ENCODE measurements at regions not wholly inside any gene's neighbourhood (a gene's known extent, or its start where the extent isn't known, plus 50 kb on each side); places are given as distances from the start of the nearest gene placed in this dataset.

GRCh38 chr21:15229390-15229789 is 164.6 kb upstream of the NRIP1 start:
- no peak overlapping the region for H4K91ac ChIP-seq (ENCODE audit: insufficient read length, low read depth, low read length)
- H3K56ac ChIP-seq (ENCODE audit: insufficient read length, low read depth, low read length): no peak overlapping the region
- no peak overlapping the region for H2BK5ac ChIP-seq (ENCODE audit: insufficient read length, low read length)
- H2BK120ac ChIP-seq (ENCODE audit: low read depth, low read length, poor library complexity, severe bottlenecking): no peak overlapping the region
- H3K4me1 ChIP-seq (ENCODE audit: insufficient read depth, low read length): no peaks in the 10 kb centered on the region
- no peak overlapping the region for H2BK12ac ChIP-seq (ENCODE audit: insufficient read length, low read depth, low read length)
- H4K8ac ChIP-seq (replicated peaks; ENCODE audit: insufficient read length, low read depth, low read length): no peak overlapping the region
- H3K4me2 ChIP-seq (ENCODE audit: insufficient read depth, insufficient read length, low read length): no peak overlapping the region
- H3T11ph ChIP-seq (ENCODE audit: low read length): no peak overlapping the region
- no peak overlapping the region for H2BK20ac ChIP-seq (ENCODE audit: low read depth, low read length, poor library complexity, severe bottlenecking)
- H3K27ac ChIP-seq (ENCODE audit: insufficient read length, low read depth, low read length): no peak overlapping the region
- H3K14ac ChIP-seq (ENCODE audit: insufficient read depth, low read length): no peak overlapping the region
- DNase-seq: no peak
- no peak overlapping the region for H3K18ac ChIP-seq (ENCODE audit: insufficient read length, low read depth, low read length)
- no peak overlapping the region for H3K27ac Mint-ChIP-seq
- H3K27me3 ChIP-seq (ENCODE audit: insufficient read depth, low read length): no peaks in the 10 kb centered on the region
- no peaks in the 10 kb centered on the region for H3K9me3 ChIP-seq (ENCODE audit: control insufficient read depth, low read depth, low read length)
- no peaks in the 10 kb centered on the region for H4K20me1 ChIP-seq (ENCODE audit: control insufficient read depth, insufficient read depth, insufficient read length)
- H2AK5ac ChIP-seq (ENCODE audit: insufficient read length, low read length): no peak overlapping the region
- H3K9me3 Mint-ChIP-seq: no peaks in the 10 kb centered on the region
- H3K23me2 ChIP-seq (ENCODE audit: insufficient read length, low read depth, low read length, poor library complexity, severe bottlenecking): no peaks in the 10 kb centered on the region
- no peak overlapping the region for H4K5ac ChIP-seq (ENCODE audit: insufficient read length, low read depth, low read length)
- H3K4me3 Mint-ChIP-seq: no peak overlapping the region
- H2BK15ac ChIP-seq (ENCODE audit: low read depth, low read length): no peak overlapping the region
- no peak overlapping the region for H3K9ac ChIP-seq (ENCODE audit: extremely low read depth, insufficient read length, low read length)
- no peak for TF ChIP-seq CTCF (conservative IDR thresholded peaks at IDR 0.05)
- peaks cover 26% of the 10 kb centered on the region for H3K27me3 Mint-ChIP-seq (ENCODE audit: low read depth)
- peaks cover 0 to 3% of the 10 kb centered on the region in 2 experiments; a peak in 2 of 4 replicates for H3K4me1 Mint-ChIP-seq
- no CpG with 5 or more reads among the region's 4 CpGs for WGBS (ENCODE audit: extremely low coverage, insufficient read length, low lambda C conversion rate)
- H3K79me1 ChIP-seq (ENCODE audit: insufficient read depth, low read depth, low read length, poor library complexity, severe bottlenecking): no peaks in the 10 kb centered on the region
- H3K4ac ChIP-seq (ENCODE audit: low read depth, low read length): no peak overlapping the region
- H3K23ac ChIP-seq (ENCODE audit: insufficient read length, low read depth, low read length): no peak overlapping the region
- no peaks in the 10 kb centered on the region for H3K36me3 Mint-ChIP-seq (ENCODE audit: insufficient read depth in 1 of 3, low read depth in 3 of 3)
- no peaks in the 10 kb centered on the region for H3K79me2 ChIP-seq (ENCODE audit: insufficient read depth, low read length)
- H2AFZ ChIP-seq (ENCODE audit: low read length): no peak overlapping the region
